ENCODE measurements at regions not wholly inside any gene's neighbourhood (a gene's known extent, or its start where the extent isn't known, plus 50 kb on each side); places are given as distances from the start of the nearest gene placed in this dataset.

- Histone ChIP-seq H3K9ac (ENCODE audit: low read length in 2 of 2) (no peak overlapping the region), H3K27me3 (ENCODE audit: control insufficient read depth in 1 of 2, insufficient read depth in 2 of 2, low read length in 2 of 2) (peaks cover 0 to 2% of the 10 kb centered on the region in 2 donors), H3K4me1 (ENCODE audit: control insufficient read depth, insufficient read depth, low read length) (peaks cover 8% of the 10 kb centered on the region), H3K4me3 (ENCODE audit: low read length in 2 of 2) (no peak overlapping the region), H3K9me3 (ENCODE audit: control insufficient read depth in 2 of 2, low read length in 2 of 2) (no peaks in the 10 kb centered on the region), H3K27ac (ENCODE audit: low read length) (no peak overlapping the region), H3K36me3 (ENCODE audit: control insufficient read depth in 2 of 2, insufficient read depth in 2 of 2, low read length in 2 of 2) (no peaks in the 10 kb centered on the region)
These were observed 62.9 kb downstream of the ACKR3 start for GRCh38 chr2:236632295-236633218.

- Histone ChIP-seq H3K9ac (ENCODE audit: low read length in 2 of 2) (no peak overlapping the region), H3K36me3 (ENCODE audit: control insufficient read depth in 2 of 2, insufficient read depth in 2 of 2, low read length in 2 of 2) (no peaks in the 10 kb centered on the region), H3K27me3 (ENCODE audit: control insufficient read depth in 1 of 2, insufficient read depth in 2 of 2, low read length in 2 of 2) (peaks cover 0 to 2% of the 10 kb centered on the region in 2 donors), H3K27ac (ENCODE audit: low read length) (no peak overlapping the region), H3K4me1 (ENCODE audit: control insufficient read depth, insufficient read depth, low read length) (peaks cover 8% of the 10 kb centered on the region), H3K9me3 (ENCODE audit: control insufficient read depth in 2 of 2, low read length in 2 of 2) (no peaks in the 10 kb centered on the region), H3K4me3 (ENCODE audit: low read length in 2 of 2) (no peak overlapping the region)
These were observed 63.6 kb downstream of the ACKR3 start for GRCh38 chr2:236633219-236633570.

GRCh38 chr2:236633775-236634560, 64.3 kb downstream of the ACKR3 start:
- H3K9ac ChIP-seq (ENCODE audit: low read length in 2 of 2), result no peak overlapping the region
- H3K4me1 ChIP-seq (ENCODE audit: control insufficient read depth, insufficient read depth, low read length), result peaks cover 8% of the 10 kb centered on the region
- no peak overlapping the region for H3K4me3 ChIP-seq (ENCODE audit: low read length in 2 of 2)
- no peak overlapping the region for H3K27ac ChIP-seq (ENCODE audit: low read length)
- no peaks in the 10 kb centered on the region for H3K36me3 ChIP-seq (ENCODE audit: control insufficient read depth in 2 of 2, insufficient read depth in 2 of 2, low read length in 2 of 2)
- H3K27me3 ChIP-seq (ENCODE audit: control insufficient read depth in 1 of 2, insufficient read depth in 2 of 2, low read length in 2 of 2), result peaks cover 0 to 2% of the 10 kb centered on the region in 2 donors
- no peaks in the 10 kb centered on the region for H3K9me3 ChIP-seq (ENCODE audit: control insufficient read depth in 2 of 2, low read length in 2 of 2)

DNA sequence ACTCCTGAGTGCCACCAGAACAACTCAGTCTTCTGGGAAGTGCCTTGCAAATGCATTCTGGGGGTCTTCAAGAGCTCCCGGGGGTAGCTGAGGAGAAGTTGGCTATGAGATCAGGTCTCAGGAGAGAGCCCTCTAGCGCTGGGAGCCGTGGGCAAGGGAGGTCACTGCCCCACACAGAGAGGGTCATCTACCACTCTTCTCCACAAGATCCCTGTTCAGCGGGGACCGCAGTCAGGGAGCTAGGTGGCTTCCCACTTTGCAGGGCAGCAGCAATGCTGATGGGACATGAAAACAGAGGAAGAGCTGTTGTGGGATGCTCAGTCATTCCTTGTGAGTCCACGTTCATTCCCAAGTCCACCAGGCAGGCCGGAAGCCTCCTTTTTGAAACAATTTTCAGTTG, 66.6 kb downstream of the ACKR3 start:
- Histone ChIP-seq H3K4me3 (ENCODE audit: low read length in 2 of 2) (no peak overlapping the region), H3K9ac (ENCODE audit: low read length in 2 of 2) (no peak overlapping the region), H3K36me3 (ENCODE audit: control insufficient read depth in 2 of 2, insufficient read depth in 2 of 2, low read length in 2 of 2) (no peaks in the 10 kb centered on the region), H3K4me1 (ENCODE audit: control insufficient read depth, insufficient read depth, low read length) (peaks cover 6% of the 10 kb centered on the region), H3K9me3 (ENCODE audit: control insufficient read depth in 2 of 2, low read length in 2 of 2) (peaks cover 0 to 4% of the 10 kb centered on the region in 2 donors), H3K27me3 (ENCODE audit: control insufficient read depth in 1 of 2, insufficient read depth in 2 of 2, low read length in 2 of 2) (peaks cover 0 to 2% of the 10 kb centered on the region in 2 donors), H3K27ac (ENCODE audit: low read length) (no peak overlapping the region)

- H3K4me3 ChIP-seq (ENCODE audit: low read length in 2 of 2), result no peak overlapping the region
- peaks cover 0 to 2% of the 10 kb centered on the region in 2 donors for H3K27me3 ChIP-seq (ENCODE audit: control insufficient read depth in 1 of 2, insufficient read depth in 2 of 2, low read length in 2 of 2)
- no peaks in the 10 kb centered on the region for H3K36me3 ChIP-seq (ENCODE audit: control insufficient read depth in 2 of 2, insufficient read depth in 2 of 2, low read length in 2 of 2)
- H3K27ac ChIP-seq (ENCODE audit: low read length), result no peak overlapping the region
- H3K4me1 ChIP-seq (ENCODE audit: control insufficient read depth, insufficient read depth, low read length), result peaks cover 1% of the 10 kb centered on the region
- H3K9me3 ChIP-seq (ENCODE audit: control insufficient read depth in 2 of 2, low read length in 2 of 2), result peaks cover 0 to 7% of the 10 kb centered on the region in 2 donors
- H3K9ac ChIP-seq (ENCODE audit: low read length in 2 of 2), result no peak overlapping the region
These were observed 67.3 kb downstream of the ACKR3 start for GRCh38 chr2:236636714-236637470.

DNA sequence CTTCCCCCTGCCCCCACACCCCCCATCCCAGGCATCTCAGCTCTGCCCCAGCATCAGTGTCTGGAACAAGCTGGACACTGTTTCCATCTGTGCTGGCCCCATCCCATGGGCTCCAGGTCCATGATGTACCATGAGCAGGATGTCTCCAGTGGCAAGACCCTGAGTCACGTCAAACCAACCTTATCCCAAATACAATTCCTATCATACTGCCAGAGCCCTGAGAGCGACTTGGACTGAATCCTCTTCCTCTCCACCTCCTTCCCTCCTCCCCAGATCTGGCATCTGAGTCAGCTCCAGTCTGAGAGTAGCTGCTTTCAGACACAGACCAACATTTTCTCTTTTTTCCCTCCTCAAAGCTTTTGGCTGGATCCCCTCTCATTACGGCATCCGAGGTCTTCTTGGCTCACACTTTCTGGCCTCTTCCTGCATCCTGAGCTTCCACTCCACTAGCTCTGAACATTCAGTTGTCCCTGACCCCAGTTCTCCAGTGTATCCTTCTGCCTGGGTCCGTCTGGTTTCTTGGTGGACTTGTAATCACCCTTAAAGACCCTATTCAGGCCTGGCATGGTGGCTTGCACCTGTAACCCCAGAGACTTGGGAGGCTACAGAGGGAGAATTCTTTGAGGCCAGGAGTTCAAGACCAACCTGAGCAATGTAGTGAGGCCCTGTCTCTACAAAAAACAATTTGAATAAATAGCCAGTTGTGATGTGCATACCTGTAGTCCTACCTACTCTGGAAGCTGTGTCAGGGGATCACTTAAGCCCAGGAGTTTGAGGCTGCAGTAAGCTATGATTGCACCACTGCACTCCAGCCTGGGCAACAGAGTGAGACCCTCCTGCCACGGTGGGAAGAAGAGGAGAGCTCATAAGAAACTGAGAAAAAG, 68.3 kb downstream of the ACKR3 start:
- no peaks in the 10 kb centered on the region for H3K4me1 ChIP-seq (ENCODE audit: control insufficient read depth, insufficient read depth, low read length)
- H3K4me3 ChIP-seq (ENCODE audit: low read length in 2 of 2), result no peak overlapping the region
- H3K27me3 ChIP-seq (ENCODE audit: control insufficient read depth in 1 of 2, insufficient read depth in 2 of 2, low read length in 2 of 2), result peaks cover 0 to 2% of the 10 kb centered on the region in 2 donors
- no peak overlapping the region for H3K27ac ChIP-seq (ENCODE audit: low read length)
- no peaks in the 10 kb centered on the region for H3K36me3 ChIP-seq (ENCODE audit: control insufficient read depth in 2 of 2, insufficient read depth in 2 of 2, low read length in 2 of 2)
- H3K9ac ChIP-seq (ENCODE audit: low read length in 2 of 2), result no peak overlapping the region
- peaks cover 0 to 7% of the 10 kb centered on the region in 2 donors for H3K9me3 ChIP-seq (ENCODE audit: control insufficient read depth in 2 of 2, low read length in 2 of 2)

- Histone ChIP-seq H3K9me3 (ENCODE audit: control insufficient read depth in 2 of 2, low read length in 2 of 2) (peaks cover 0 to 12% of the 10 kb centered on the region in 2 donors), H3K9ac (ENCODE audit: low read length in 2 of 2) (no peak overlapping the region), H3K4me3 (ENCODE audit: low read length in 2 of 2) (no peak overlapping the region), H3K36me3 (ENCODE audit: control insufficient read depth in 2 of 2, insufficient read depth in 2 of 2, low read length in 2 of 2) (no peaks in the 10 kb centered on the region), H3K4me1 (ENCODE audit: control insufficient read depth, insufficient read depth, low read length) (no peaks in the 10 kb centered on the region), H3K27ac (ENCODE audit: low read length) (no peak overlapping the region), H3K27me3 (ENCODE audit: control insufficient read depth in 1 of 2, insufficient read depth in 2 of 2, low read length in 2 of 2) (peaks cover 0 to 2% of the 10 kb centered on the region in 2 donors)
These were observed 69.1 kb downstream of the ACKR3 start for GRCh38 chr2:236638707-236639106.

- Histone ChIP-seq H3K4me1 (ENCODE audit: control insufficient read depth, insufficient read depth, low read length) (no peaks in the 10 kb centered on the region), H3K9ac (ENCODE audit: low read length in 2 of 2) (no peak overlapping the region), H3K27me3 (ENCODE audit: control insufficient read depth in 1 of 2, insufficient read depth in 2 of 2, low read length in 2 of 2) (peaks cover 0 to under 1% of the 10 kb centered on the region in 2 donors), H3K9me3 (ENCODE audit: control insufficient read depth in 2 of 2, low read length in 2 of 2) (peaks cover 4 to 21% of the 10 kb centered on the region in 2 donors), H3K36me3 (ENCODE audit: control insufficient read depth in 2 of 2, insufficient read depth in 2 of 2, low read length in 2 of 2) (no peaks in the 10 kb centered on the region), H3K27ac (ENCODE audit: low read length) (no peak overlapping the region), H3K4me3 (ENCODE audit: low read length in 2 of 2) (no peak overlapping the region)
These were observed 70.0 kb downstream of the ACKR3 start for GRCh38 chr2:236639461-236640235.

DNA sequence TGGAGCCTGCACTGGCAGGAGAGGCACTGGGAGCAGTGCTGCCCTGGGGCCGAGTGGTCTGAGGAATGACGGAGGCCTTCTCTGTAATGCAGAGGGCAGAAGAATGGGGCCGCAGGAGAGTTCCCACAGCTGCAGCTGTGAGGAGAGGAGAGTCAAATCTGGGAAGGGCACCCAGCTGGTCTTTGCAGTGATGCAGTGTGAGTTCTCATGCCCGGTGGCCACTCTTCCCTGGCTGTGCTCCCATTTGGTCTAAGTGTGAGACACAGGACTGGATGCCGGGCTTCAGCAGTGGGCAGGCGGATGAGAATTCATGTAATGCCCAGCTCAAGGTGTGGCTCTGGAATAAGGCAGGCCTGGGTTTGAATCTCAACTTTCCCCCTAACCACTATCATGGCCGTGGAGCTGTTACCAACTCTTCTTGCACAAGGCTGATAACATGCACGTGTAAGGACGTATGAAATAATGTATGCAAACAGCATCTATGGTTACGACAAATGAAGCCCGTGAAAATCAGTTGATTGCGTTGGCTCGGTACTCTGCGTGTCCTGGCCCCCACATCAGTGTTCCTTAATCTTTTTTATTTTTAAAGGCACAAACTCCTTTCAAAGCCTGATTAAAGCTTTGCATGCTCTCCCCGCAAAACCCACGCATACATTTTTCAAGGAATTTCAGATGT, 71.6 kb downstream of the ACKR3 start:
- Histone ChIP-seq H3K27ac (ENCODE audit: low read length) (no peak overlapping the region), H3K9ac (ENCODE audit: low read length in 2 of 2) (no peak overlapping the region), H3K27me3 (ENCODE audit: control insufficient read depth in 1 of 2, insufficient read depth in 2 of 2, low read length in 2 of 2) (no peaks in the 10 kb centered on the region), H3K4me1 (ENCODE audit: control insufficient read depth, insufficient read depth, low read length) (no peaks in the 10 kb centered on the region), H3K9me3 (ENCODE audit: control insufficient read depth in 2 of 2, low read length in 2 of 2) (peaks cover 4 to 22% of the 10 kb centered on the region in 2 donors), H3K4me3 (ENCODE audit: low read length in 2 of 2) (no peak overlapping the region), H3K36me3 (ENCODE audit: control insufficient read depth in 2 of 2, insufficient read depth in 2 of 2, low read length in 2 of 2) (no peaks in the 10 kb centered on the region)

Measured in stomach smooth muscle (tissue), 2 donors.